ENCODE measurements at regions not wholly inside any gene's neighbourhood (a gene's known extent, or its start where the extent isn't known, plus 50 kb on each side); places are given as distances from the start of the nearest gene placed in this dataset.
"Not testable (repeated sequence)": the region's sequence is repeated elsewhere in the genome, so short reads cannot be mapped to it uniquely, and the experiment has no call there.

- TF ChIP-seq EZH2 (IDR thresholded peaks at IDR 0.05) (no peak), POLR2AphosphoS5 (IDR thresholded peaks at IDR 0.05; ENCODE audit: borderline replicate concordance, low read depth, low read length) (no peak), FOXP2 (optimal IDR thresholded peaks at IDR 0.05; ENCODE audit: control extremely low read depth, extremely low read length, insufficient read depth) (no peak)
- Histone ChIP-seq H3K9me3 (ENCODE audit: low read depth, low read length) (no peaks in the 10 kb centered on the region), H3K4me3 (no peak overlapping the region), H3K27ac (no peak overlapping the region), H3K36me3 (ENCODE audit: insufficient read depth, low read length) (no peaks in the 10 kb centered on the region), H3K9ac (ENCODE audit: insufficient read length) (no peak overlapping the region)
- DNase-seq (ENCODE audit: low read depth, low spot score), result no peak
Measured at GRCh38 chr3:59240666-59241255, 190.9 kb upstream of the CFAP20DC start.

GRCh38 chr3:59237121-59237520 lies 187.3 kb upstream of the CFAP20DC start:
- no peak overlapping the region for H3K9ac ChIP-seq (ENCODE audit: insufficient read length)
- no peak overlapping the region for H3K4me3 ChIP-seq
- no peaks in the 10 kb centered on the region for H3K9me3 ChIP-seq (ENCODE audit: low read depth, low read length)
- TF ChIP-seq EZH2 (IDR thresholded peaks at IDR 0.05) (no peak), POLR2AphosphoS5 (IDR thresholded peaks at IDR 0.05; ENCODE audit: borderline replicate concordance, low read depth, low read length) (no peak), FOXP2 (optimal IDR thresholded peaks at IDR 0.05; ENCODE audit: control extremely low read depth, extremely low read length, insufficient read depth) (no peak)
- H3K27ac ChIP-seq, result no peak overlapping the region
- no peak for DNase-seq (ENCODE audit: low read depth, low spot score)
- H3K36me3 ChIP-seq (ENCODE audit: insufficient read depth, low read length), result no peaks in the 10 kb centered on the region

GRCh38 chr3:59235634-59236012 lies 185.8 kb upstream of the CFAP20DC start:
- H3K9ac ChIP-seq (ENCODE audit: insufficient read length), result no peak overlapping the region
- TF ChIP-seq FOXP2 (optimal IDR thresholded peaks at IDR 0.05; ENCODE audit: control extremely low read depth, extremely low read length, insufficient read depth), result no peak
- TF ChIP-seq POLR2AphosphoS5 (IDR thresholded peaks at IDR 0.05; ENCODE audit: borderline replicate concordance, low read depth, low read length), result no peak
- TF ChIP-seq EZH2 (IDR thresholded peaks at IDR 0.05), result no peak
- H3K36me3 ChIP-seq (ENCODE audit: insufficient read depth, low read length), result no peaks in the 10 kb centered on the region
- DNase-seq (ENCODE audit: low read depth, low spot score), result no peak
- H3K27ac ChIP-seq, result no peak overlapping the region
- no peaks in the 10 kb centered on the region for H3K9me3 ChIP-seq (ENCODE audit: low read depth, low read length)
- no peak overlapping the region for H3K4me3 ChIP-seq

- Histone ChIP-seq H3K27ac (no peak overlapping the region), H3K36me3 (ENCODE audit: insufficient read depth, low read length) (no peaks in the 10 kb centered on the region), H3K9ac (ENCODE audit: insufficient read length) (no peak overlapping the region), H3K9me3 (ENCODE audit: low read depth, low read length) (no peaks in the 10 kb centered on the region), H3K4me3 (no peak overlapping the region)
- TF ChIP-seq EZH2 (IDR thresholded peaks at IDR 0.05) (no peak), POLR2AphosphoS5 (IDR thresholded peaks at IDR 0.05; ENCODE audit: borderline replicate concordance, low read depth, low read length) (no peak), FOXP2 (optimal IDR thresholded peaks at IDR 0.05; ENCODE audit: control extremely low read depth, extremely low read length, insufficient read depth) (no peak)
- DNase-seq (ENCODE audit: low read depth, low spot score), result no peak
Measured at GRCh38 chr3:59234884-59235633, 185.2 kb upstream of the CFAP20DC start.

GRCh38 chr3:59230379-59230778 lies 180.6 kb upstream of the CFAP20DC start:
- not testable (repeated sequence) for H3K9me3 ChIP-seq (ENCODE audit: low read depth, low read length); H3K27ac ChIP-seq; DNase-seq (ENCODE audit: low read depth, low spot score); H3K4me3 ChIP-seq; H3K9ac ChIP-seq (ENCODE audit: insufficient read length); H3K36me3 ChIP-seq (ENCODE audit: insufficient read depth, low read length)

- no peaks in the 10 kb centered on the region for H3K36me3 ChIP-seq (ENCODE audit: insufficient read depth, low read length)
- TF ChIP-seq FOXP2 (optimal IDR thresholded peaks at IDR 0.05; ENCODE audit: control extremely low read depth, extremely low read length, insufficient read depth) (no peak), EZH2 (IDR thresholded peaks at IDR 0.05) (no peak), POLR2AphosphoS5 (IDR thresholded peaks at IDR 0.05; ENCODE audit: borderline replicate concordance, low read depth, low read length) (no peak)
- no peaks in the 10 kb centered on the region for H3K9me3 ChIP-seq (ENCODE audit: low read depth, low read length)
- H3K4me3 ChIP-seq, result no peak overlapping the region
- no peak for DNase-seq (ENCODE audit: low read depth, low spot score)
- H3K27ac ChIP-seq, result no peak overlapping the region
- H3K9ac ChIP-seq (ENCODE audit: insufficient read length), result no peak overlapping the region
Measured at GRCh38 chr3:59213860-59214259, 164.0 kb upstream of the CFAP20DC start.

- DNase-seq (ENCODE audit: low read depth, low spot score), result peak; percentile 8
- no peak overlapping the region for H3K4me3 ChIP-seq
- H3K27ac ChIP-seq, result no peak overlapping the region
- no peak for TF ChIP-seq EZH2 (IDR thresholded peaks at IDR 0.05)
- TF ChIP-seq FOXP2 (optimal IDR thresholded peaks at IDR 0.05; ENCODE audit: control extremely low read depth, extremely low read length, insufficient read depth), result no peak
- no peak for TF ChIP-seq POLR2AphosphoS5 (IDR thresholded peaks at IDR 0.05; ENCODE audit: borderline replicate concordance, low read depth, low read length)
- H3K36me3 ChIP-seq (ENCODE audit: insufficient read depth, low read length), result no peaks in the 10 kb centered on the region
- no peak overlapping the region for H3K9ac ChIP-seq (ENCODE audit: insufficient read length)
- no peaks in the 10 kb centered on the region for H3K9me3 ChIP-seq (ENCODE audit: low read depth, low read length)
Measured at GRCh38 chr3:59212128-59212779, 162.4 kb upstream of the CFAP20DC start.

- Histone ChIP-seq H3K27ac (no peak overlapping the region), H3K9ac (ENCODE audit: insufficient read length) (no peak overlapping the region)
Measured at GRCh38 chr3:59210260-59210659, 160.4 kb upstream of the CFAP20DC start.

More at GRCh38 chr3:59210260-59210659, 160.4 kb upstream of the CFAP20DC start:
- Histone ChIP-seq H3K9me3 (ENCODE audit: low read depth, low read length) (no peaks in the 10 kb centered on the region), H3K4me3 (no peak overlapping the region), H3K36me3 (ENCODE audit: insufficient read depth, low read length) (no peaks in the 10 kb centered on the region)
- TF ChIP-seq EZH2 (IDR thresholded peaks at IDR 0.05) (no peak), POLR2AphosphoS5 (IDR thresholded peaks at IDR 0.05; ENCODE audit: borderline replicate concordance, low read depth, low read length) (no peak), FOXP2 (optimal IDR thresholded peaks at IDR 0.05; ENCODE audit: control extremely low read depth, extremely low read length, insufficient read depth) (no peak)
- DNase-seq (ENCODE audit: low read depth, low spot score), result no peak
